Adrenal gland (tissue), 5 donors: ENCODE measurements at regions not wholly inside any gene's neighbourhood (a gene's known extent, or its start where the extent isn't known, plus 50 kb on each side); places are given as distances from the start of the nearest gene placed in this dataset.

Source experiments
- CTCF ChIP-seq, 6 experiments: fragments of 450-650 bp in 4 of 6; fragments of 200-600 bp in 2 of 6; sonication (generic) in 1 of 6; IDR thresholded peaks; 1 replicate in 5 of 6; 2 replicates in 1 of 6; pipeline versions ENCODE4 v1.5.1 to v1.8.0; 2016 to 2021; ENCODE audit warnings: antibody characterized with exemption in 6 of 6, mild to moderate bottlenecking in 2 of 6, moderate library complexity in 1 of 6
- POLR2A ChIP-seq, 2 donors: fragments of 450-650 bp; IDR thresholded peaks; one replicate each; pipeline ENCODE4 v1.6.1; 2017; ENCODE audit warnings: antibody characterized with exemption in 2 of 2, mild to moderate bottlenecking in 2 of 2, moderate library complexity in 1 of 2
- donor health status: DM: no; HTN: no; CAD: no.

- TF ChIP-seq CTCF (IDR thresholded peaks at IDR 0.05) (no peak), POLR2A (IDR thresholded peaks at IDR 0.05) (no peak)
Observed at GRCh38 chr18:47461406-47461948, 210.0 kb upstream of the SKOR2 start.
